ENCODE measurements at regions not wholly inside any gene's neighbourhood (a gene's known extent, or its start where the extent isn't known, plus 50 kb on each side); places are given as distances from the start of the nearest gene placed in this dataset.

DNA sequence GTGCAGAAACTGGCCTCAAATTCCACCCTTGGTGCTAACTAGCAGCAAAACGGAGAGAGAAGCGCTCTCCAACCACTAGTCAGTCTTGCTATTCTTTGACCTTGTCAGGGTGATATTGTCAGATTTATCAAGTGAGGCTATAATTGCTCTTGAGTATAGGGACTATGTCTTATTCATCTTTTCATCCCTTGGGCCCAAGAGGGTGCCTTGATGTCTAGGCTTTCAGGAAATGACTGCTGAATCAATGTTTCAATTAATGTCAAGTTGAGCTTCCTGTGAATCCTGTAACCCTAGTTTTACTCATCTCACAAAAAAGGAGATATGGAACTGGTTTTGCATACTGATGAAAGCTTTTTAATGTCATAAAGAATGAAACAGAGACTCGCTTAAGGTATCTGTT lies 701.3 kb downstream of the EDEM1 start:
- no peak overlapping the region for H3K27ac ChIP-seq (ENCODE audit: extremely low read depth, low read depth, low read length)
- H3K9ac ChIP-seq (ENCODE audit: insufficient read depth in 1 of 2, low read depth in 2 of 2, low read length in 2 of 2): no peak overlapping the region
- no peaks in the 10 kb centered on the region for H3K9me3 ChIP-seq (replicated peaks; ENCODE audit: control insufficient read depth, insufficient read depth, low read depth, low read length)
- no peak for DNase-seq (ENCODE audit: extremely low read depth in 1 of 4, low spot score in 3 of 4)
- no peaks in the 10 kb centered on the region for H4K20me1 ChIP-seq (replicated peaks; ENCODE audit: control insufficient read depth, insufficient read depth, low read length)
- H3K27me3 ChIP-seq (ENCODE audit: control insufficient read depth in 2 of 2, insufficient read depth in 2 of 2, low read length in 2 of 2): no peaks in the 10 kb centered on the region
- WGBS (ENCODE audit: insufficient coverage, low coverage, missing lambda C conversion rate): 0% methylated on average over 3 of the region's 3 CpGs
- H2AFZ ChIP-seq (ENCODE audit: low read depth, low read length): no peak overlapping the region
- intact Hi-C loops (cut with micrococcal nuclease): no loop called here
- no peak for ATAC-seq
- H3K36me3 ChIP-seq (ENCODE audit: control insufficient read depth, insufficient read depth, low read length): no peaks in the 10 kb centered on the region
- in situ Hi-C loops (cut with MboI): no loop called here
- H3K4me3 ChIP-seq: no peak overlapping the region
- no peaks in the 10 kb centered on the region for H3K9me1 ChIP-seq (ENCODE audit: control insufficient read depth, insufficient read depth, low read length)
- ChIA-PET CTCF (ENCODE audit: low intra/inter-chr PET ratio) (interaction anchor here (0.6 kb wide), 1 partner anchor 100 kb away, joined by 3 read pairs; no protein-coding TSS in a partner anchor), POLR2A (no interaction called here)
- no peak overlapping the region for H3K4me2 ChIP-seq (ENCODE audit: insufficient read depth, low read length)
- TF ChIP-seq TOE1 (IDR thresholded peaks at IDR 0.05; ENCODE audit: borderline replicate concordance) (no peak), TOE1 (CRISPR knock-in tag; IDR thresholded peaks at IDR 0.05; ENCODE audit: borderline replicate concordance, low read depth) (no peak), RBM22 (IDR thresholded peaks at IDR 0.05; ENCODE audit: low read depth, low read length, poor library complexity, severe bottlenecking) (no peak)
- H3K4me1 ChIP-seq (replicated peaks in 1 of 2; ENCODE audit: control insufficient read depth in 2 of 2, insufficient read depth in 2 of 2, low read length in 2 of 2): no peaks in the 10 kb centered on the region
- H3K79me2 ChIP-seq (ENCODE audit: control insufficient read depth, insufficient read depth, low read length): no peaks in the 10 kb centered on the region
- FAIRE-seq: no peak
- BruUV-seq (replicated peaks): no TSS peak

DNA sequence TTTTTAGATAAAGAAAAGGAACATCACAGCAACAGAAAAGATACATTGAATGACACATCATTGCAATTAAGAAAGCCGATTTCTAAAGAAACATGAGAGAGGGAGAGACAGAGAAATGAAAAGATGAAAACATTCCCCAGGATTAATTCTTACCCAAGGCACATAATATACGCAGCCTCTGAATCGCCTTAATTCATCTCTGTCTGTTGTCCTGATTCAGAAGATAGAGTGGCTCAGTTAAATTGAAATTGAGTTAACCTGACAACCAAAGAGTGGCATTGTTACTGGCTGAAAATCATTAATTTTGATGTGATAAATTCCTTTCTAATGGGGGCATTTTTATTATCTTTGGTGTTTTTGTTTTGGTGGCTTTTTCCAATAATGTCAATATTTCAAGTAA lies 701.9 kb downstream of the EDEM1 start:
- Histone ChIP-seq H3K4me1 (replicated peaks in 1 of 2; ENCODE audit: control insufficient read depth in 2 of 2, insufficient read depth in 2 of 2, low read length in 2 of 2) (no peaks in the 10 kb centered on the region), H3K27me3 (ENCODE audit: control insufficient read depth in 2 of 2, insufficient read depth in 2 of 2, low read length in 2 of 2) (no peaks in the 10 kb centered on the region), H3K4me2 (ENCODE audit: insufficient read depth, low read length) (no peak overlapping the region), H3K4me3 (no peak overlapping the region), H2AFZ (ENCODE audit: low read depth, low read length) (no peak overlapping the region), H3K9ac (ENCODE audit: insufficient read depth in 1 of 2, low read depth in 2 of 2, low read length in 2 of 2) (no peak overlapping the region), H3K36me3 (ENCODE audit: control insufficient read depth, insufficient read depth, low read length) (no peaks in the 10 kb centered on the region), H3K79me2 (ENCODE audit: control insufficient read depth, insufficient read depth, low read length) (no peaks in the 10 kb centered on the region), H3K9me1 (ENCODE audit: control insufficient read depth, insufficient read depth, low read length) (no peaks in the 10 kb centered on the region), H3K27ac (ENCODE audit: extremely low read depth, low read depth, low read length) (no peak overlapping the region), H3K9me3 (replicated peaks; ENCODE audit: control insufficient read depth, insufficient read depth, low read depth, low read length) (no peaks in the 10 kb centered on the region), H4K20me1 (replicated peaks; ENCODE audit: control insufficient read depth, insufficient read depth, low read length) (no peaks in the 10 kb centered on the region)
- WGBS (ENCODE audit: insufficient coverage, low coverage, missing lambda C conversion rate): 3% methylated on average over 3 of the region's 3 CpGs
- intact Hi-C loops (cut with micrococcal nuclease): no loop called here
- no peak for TF ChIP-seq EZH2 (IDR thresholded peaks at IDR 0.05; ENCODE audit: borderline replicate concordance, low read depth, low read length)
- no peak for TF ChIP-seq ZFP1 (CRISPR knock-in tag; IDR thresholded peaks at IDR 0.05)
- TF ChIP-seq SMARCB1 (IDR thresholded peaks at IDR 0.05; ENCODE audit: insufficient read length, low read depth): no peak
- no peak for TF ChIP-seq ZBTB17 (CRISPR knock-in tag; IDR thresholded peaks at IDR 0.05)
- ChIA-PET POLR2A (no interaction called here), CTCF (ENCODE audit: low intra/inter-chr PET ratio) (no interaction called here)
- BruUV-seq (replicated peaks): no TSS peak
- ATAC-seq: no peak
- no peak for DNase-seq (ENCODE audit: extremely low read depth in 1 of 4, low spot score in 3 of 4)
- no peak for FAIRE-seq
- in situ Hi-C loops (cut with MboI): no loop called here
